Activated CD4-positive, alpha-beta T cell treated with anti-CD3 and anti-CD28 coated beads, Interleukin-2, Interleukin-6, amounts not matched to agents 100 ng/mL and 50 ng/mL, durations not matched to agents 16 hours and 8 hours (primary cell): ENCODE measurements at regions not wholly inside any gene's neighbourhood (a gene's known extent, or its start where the extent isn't known, plus 50 kb on each side); places are given as distances from the start of the nearest gene placed in this dataset.
A peak's percentile ranks its signal among the peaks of the same experiment; 100 is the strongest.

Experiments
- DNase-seq: peaks from one replicate; pipeline ENCODE4 v3.0.0-alpha.2; 2020

- DNase-seq, result no peak
Observed at GRCh38 chr2:219962801-219963200, 335.4 kb downstream of the SLC4A3 start.

DNA sequence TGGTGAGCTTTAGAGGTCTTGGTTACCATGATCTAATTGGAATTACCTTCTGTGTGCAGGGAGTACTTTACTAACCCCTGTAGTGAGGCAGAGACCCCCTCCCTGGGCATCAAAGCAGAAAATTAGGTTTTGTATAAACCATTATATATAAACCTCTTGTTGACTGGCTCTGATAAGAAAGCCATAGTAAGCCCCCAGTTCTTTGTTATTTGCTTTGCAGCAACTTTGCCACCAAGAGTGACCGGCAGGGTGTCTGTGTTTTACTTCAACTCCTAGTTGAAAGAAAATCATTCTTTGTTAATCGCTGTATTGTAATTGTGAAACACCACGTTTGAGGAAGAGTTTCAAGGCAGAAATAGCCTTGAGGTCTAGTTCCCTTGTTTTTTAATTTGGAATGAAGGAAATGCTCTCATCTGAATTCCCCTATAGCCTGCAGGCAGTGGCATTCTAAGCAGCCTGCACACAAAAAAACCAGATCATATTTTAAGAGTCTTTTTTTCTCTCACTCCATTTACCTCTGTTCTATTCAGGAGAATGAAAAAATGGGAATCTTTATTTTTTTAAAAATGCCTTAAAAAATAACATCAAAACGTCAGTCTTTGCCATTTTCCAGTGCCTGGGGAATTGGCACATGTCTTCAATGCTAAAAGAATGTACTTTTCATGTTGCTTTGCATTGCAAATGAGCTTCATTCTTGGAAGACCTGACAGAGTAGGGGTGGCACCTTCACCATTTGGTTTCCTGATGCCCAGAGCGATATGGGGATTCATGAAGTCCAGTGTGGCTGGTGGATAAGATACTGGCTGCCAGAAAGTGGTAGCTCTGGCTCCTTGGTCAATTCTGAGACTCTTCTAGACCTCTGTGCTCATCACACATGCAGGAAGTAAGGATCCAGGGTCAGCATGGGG lies 338.1 kb downstream of the SLC4A3 start:
- DNase-seq, result no peak

- no peak for DNase-seq
Observed at GRCh38 chr2:219967247-219968245, 340.1 kb downstream of the SLC4A3 start.

DNA sequence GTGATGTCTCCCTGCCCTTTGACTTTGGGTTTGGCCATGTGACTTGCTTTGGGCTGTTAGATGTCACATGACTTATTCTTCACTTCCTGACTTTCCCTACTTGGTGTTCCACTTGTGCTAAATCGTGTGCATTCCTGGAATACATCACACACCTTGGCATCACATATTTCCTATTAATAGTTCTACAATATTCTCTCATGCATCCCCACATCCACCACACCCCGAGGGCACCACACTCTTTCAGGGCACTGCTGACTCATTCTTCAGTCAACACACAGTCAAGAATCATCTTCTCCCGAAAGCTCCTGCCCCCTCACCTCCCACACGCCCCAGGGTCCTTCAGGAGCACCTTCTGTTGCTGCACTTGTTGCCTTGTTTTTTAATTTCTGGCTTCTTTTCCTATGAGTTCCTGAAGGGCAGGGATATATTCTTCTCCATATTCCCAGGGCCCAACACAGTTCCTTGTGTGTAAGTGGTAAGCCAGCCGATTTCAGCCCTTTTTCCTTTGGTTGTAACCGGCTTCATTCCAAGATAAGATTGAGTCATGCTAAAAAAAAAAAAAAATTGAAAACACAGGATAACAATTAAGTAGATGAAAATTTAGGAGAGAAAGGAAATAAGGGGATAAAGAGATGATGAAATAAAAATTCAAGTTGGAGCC lies 341.4 kb downstream of the SLC4A3 start:
- DNase-seq, result no peak

GRCh38 chr2:219969508-219969907 lies 342.1 kb downstream of the SLC4A3 start:
- no peak for DNase-seq

- DNase-seq, result no peak
Observed at GRCh38 chr2:219973136-219973535, 345.7 kb downstream of the SLC4A3 start.

DNA sequence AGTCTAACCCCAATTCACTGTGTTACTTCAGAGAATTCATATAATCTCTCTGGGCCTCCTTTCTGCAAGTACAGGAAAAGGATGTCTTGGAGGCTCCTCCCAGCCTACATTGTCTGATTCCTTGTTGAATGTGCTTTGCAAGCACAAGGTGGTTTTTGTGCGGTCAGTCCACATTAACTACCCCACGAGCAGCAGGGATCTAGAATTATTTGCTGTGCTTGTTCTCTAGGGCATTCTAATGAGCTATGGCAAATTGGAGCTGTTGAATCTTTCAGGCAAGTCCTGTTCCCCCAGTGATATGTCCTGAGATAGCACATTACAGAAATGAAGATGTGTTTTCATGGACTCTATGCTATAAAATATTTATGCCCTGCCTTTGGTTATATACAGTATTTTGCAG lies 349.4 kb downstream of the SLC4A3 start:
- DNase-seq, result no peak

GRCh38 chr2:219980638-219981037 lies 353.2 kb downstream of the SLC4A3 start:
- DNase-seq, result no peak

GRCh38 chr2:219983836-219984235 lies 356.4 kb downstream of the SLC4A3 start:
- DNase-seq, result no peak

GRCh38 chr2:219985017-219985416 lies 357.6 kb downstream of the SLC4A3 start:
- DNase-seq, result no peak

- peak; percentile 2 for DNase-seq
Observed at GRCh38 chr2:219987830-219988229, 360.4 kb downstream of the SLC4A3 start.

GRCh38 chr2:219989744-219990143 lies 362.3 kb downstream of the SLC4A3 start:
- DNase-seq, result no peak

- no peak for DNase-seq
Observed at GRCh38 chr2:219991116-219991515, 363.7 kb downstream of the SLC4A3 start.

DNA sequence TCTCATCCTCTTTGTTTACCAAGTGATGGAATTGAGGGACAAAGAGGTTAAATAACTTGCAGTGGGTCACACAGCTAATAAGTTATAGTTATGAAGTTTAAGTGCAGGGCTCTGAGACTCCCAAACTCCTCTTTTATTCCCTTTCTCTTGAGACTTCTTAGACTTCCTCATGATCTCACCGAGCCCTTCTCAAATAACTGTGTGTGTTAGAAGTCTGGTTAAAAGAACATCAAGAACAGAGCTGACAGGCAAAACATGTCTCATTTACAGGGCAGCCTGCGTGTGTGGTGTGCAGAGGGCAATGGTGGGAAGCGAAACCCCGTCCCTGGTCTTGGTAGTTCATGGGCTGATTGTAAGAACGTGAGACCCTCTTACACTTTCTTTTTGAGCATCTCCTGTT lies 368.0 kb downstream of the SLC4A3 start:
- DNase-seq, result no peak

- DNase-seq, result no peak
Observed at GRCh38 chr2:219995991-219996765, 368.7 kb downstream of the SLC4A3 start.

- DNase-seq, result peak; percentile 34
Observed at GRCh38 chr2:219997341-219997851, 370.0 kb downstream of the SLC4A3 start.

GRCh38 chr2:219998107-219998506 lies 370.7 kb downstream of the SLC4A3 start:
- no peak for DNase-seq

DNA sequence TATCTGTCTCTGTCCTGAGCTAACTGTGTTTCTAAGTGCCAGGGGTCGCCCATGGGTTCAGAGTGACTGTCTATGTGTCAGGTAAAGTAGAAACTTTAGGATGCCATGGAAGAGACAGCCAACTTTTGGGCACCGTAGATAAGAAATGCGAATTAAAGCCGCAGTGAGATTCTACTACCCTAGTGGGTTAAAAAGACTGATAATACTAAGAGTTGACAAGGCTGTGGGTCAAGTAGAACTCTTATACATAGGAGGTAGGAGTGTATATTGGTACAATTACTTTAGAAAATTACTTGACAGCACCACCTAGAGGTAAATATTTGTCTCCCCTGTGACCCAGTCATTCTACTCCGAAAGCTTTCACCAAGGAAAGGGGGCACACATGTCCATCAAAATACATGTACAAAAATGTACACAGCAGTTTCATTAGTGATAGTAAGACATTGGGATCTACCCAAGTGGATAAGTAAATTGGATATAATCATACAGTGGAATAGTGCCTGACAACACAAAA lies 371.3 kb downstream of the SLC4A3 start:
- DNase-seq, result no peak

- DNase-seq, result no peak
Observed at GRCh38 chr2:220000080-220000479, 372.6 kb downstream of the SLC4A3 start.

- DNase-seq, result no peak
Observed at GRCh38 chr2:220000586-220000985, 373.2 kb downstream of the SLC4A3 start.

DNA sequence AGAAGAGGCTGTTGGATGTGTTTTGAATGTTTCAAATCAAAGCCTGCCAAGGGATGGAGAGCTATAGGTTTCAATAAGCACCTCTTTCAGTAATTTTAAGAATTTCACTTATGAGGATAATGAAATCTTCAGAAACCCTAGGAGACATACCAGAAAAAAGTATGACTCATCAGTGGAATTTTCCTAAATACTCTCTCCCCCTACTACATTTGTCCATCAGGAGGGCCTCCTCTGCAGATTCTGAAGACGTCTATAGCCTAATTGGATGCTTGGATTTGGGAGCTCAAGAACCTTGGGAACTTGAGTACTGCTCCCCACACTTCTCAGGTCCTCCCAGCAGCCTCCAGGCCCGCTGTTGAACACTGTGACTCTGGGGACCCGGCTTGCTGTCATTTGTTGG lies 374.3 kb downstream of the SLC4A3 start:
- DNase-seq, result no peak

- no peak for DNase-seq
Observed at GRCh38 chr2:220002251-220002650, 374.8 kb downstream of the SLC4A3 start.
